PC-9 (cell line): ENCODE measurements at regions not wholly inside any gene's neighbourhood (a gene's known extent, or its start where the extent isn't known, plus 50 kb on each side); places are given as distances from the start of the nearest gene placed in this dataset.
"Not testable (repeated sequence)": the region's sequence is repeated elsewhere in the genome, so short reads cannot be mapped to it uniquely, and the experiment has no call there.

Source experiments
- BruUV-seq: library from RNA; stranded (reverse); fragments of 400-500 nt; replicated peaks from 2 replicates; lab custom pipeline; 2021; lab: Mats Ljungman, UMichigan
- CTCF ChIA-PET: fragments of 300-600 bp; sonication (Branson Sonifier 250); formaldehyde crosslinking; loops from one replicate; lab custom pipeline; 2022; ENCODE audit warnings: antibody characterized with exemption; lab: Charles Lee
- POLR2A ChIA-PET: fragments of 300-600 bp; sonication (Branson Sonifier 250); formaldehyde crosslinking; loops from one replicate; lab custom pipeline; 2022; ENCODE audit warnings: antibody characterized with exemption; ENCODE audit not compliant: unreplicated experiment; lab: Charles Lee
- DNase-seq, 2 experiments: peaks; one replicate each; pipeline versions ENCODE4 v3.0.0 to v3.0.0-alpha.2; 2015 to 2022; ENCODE audit warnings: mixed read lengths in 1 of 2
- H2AFZ ChIP-seq: fragments of 200-600 bp; sonication (generic); 2 replicates; pipeline ENCODE4 v1.8.1; 2017; ENCODE audit warnings: antibody characterized with exemption
- H3F3A ChIP-seq: fragments of 200-600 bp; sonication (generic); 2 replicates; pipeline ENCODE4 v1.8.1; 2017; ENCODE audit warnings: antibody characterized with exemption, mild to moderate bottlenecking, low read depth; ENCODE audit not compliant: insufficient read depth
- H3K27ac ChIP-seq: fragments of 200-600 bp; sonication (generic); 2 replicates; pipeline ENCODE4 v1.6.1; 2016; ENCODE audit warnings: mixed run types
- H3K27me3 ChIP-seq: fragments of 200-600 bp; sonication (generic); 2 replicates; pipeline ENCODE4 v1.6.1; 2016; ENCODE audit warnings: low read depth, mixed run types; ENCODE audit not compliant: insufficient read depth
- H3K36me3 ChIP-seq: fragments of 200-600 bp; sonication (generic); 2 replicates; pipeline ENCODE4 v1.6.1; 2016; ENCODE audit warnings: low read depth, mixed run types
- H3K4me1 ChIP-seq: fragments of 200-600 bp; sonication (generic); replicated peaks from 2 replicates; pipeline ENCODE4 v1.6.1; 2016; ENCODE audit warnings: mixed run types; ENCODE audit not compliant: insufficient read depth
- H3K4me2 ChIP-seq: fragments of 200-600 bp; sonication (generic); 2 replicates; pipeline ENCODE4 v1.6.1; 2017; ENCODE audit warnings: mixed run types
- H3K4me3 ChIP-seq: fragments of 200-600 bp; sonication (generic); 2 replicates; pipeline ENCODE4 v1.6.1; 2016; ENCODE audit warnings: mixed run types
- H3K79me2 ChIP-seq: fragments of 200-600 bp; sonication (generic); 2 replicates; pipeline ENCODE4 v1.6.1; 2017; ENCODE audit warnings: low read depth, mixed run types
- H3K9me2 ChIP-seq: fragments of 200-600 bp; sonication (generic); 2 replicates; pipeline ENCODE4 v1.8.1; 2017; ENCODE audit warnings: mild to moderate bottlenecking; ENCODE audit not compliant: insufficient read depth
- H3K9me3 ChIP-seq: fragments of 200-600 bp; sonication (generic); 2 replicates; pipeline ENCODE4 v1.8.1; 2016; ENCODE audit warnings: low read depth; ENCODE audit not compliant: insufficient read depth
- H4K20me1 ChIP-seq: fragments of 200-600 bp; sonication (generic); 2 replicates; pipeline ENCODE4 v1.8.1; 2017; ENCODE audit not compliant: insufficient read depth
- EZH2 ChIP-seq: fragments of 200-600 bp; sonication (generic); IDR thresholded peaks from 2 replicates; pipeline ENCODE4 v1.8.0; 2017; ENCODE audit warnings: antibody characterized with exemption, low read depth
- intact Hi-C: fragments of 100-400 bp; cut with micrococcal nuclease; formaldehyde crosslinking; loops from one replicate; pipeline ENCODE4 v1.10.0; 2022; ENCODE audit not compliant: unreplicated experiment
- TF ChIP-seq, protein P1 (sequence below): fragments of 200-600 bp; sonication (generic); conservative IDR thresholded peaks from 2 replicates; pipeline ENCODE4 v1.6.1; 2017; ENCODE audit warnings: mixed run types, antibody characterized with exemption, mild to moderate bottlenecking, moderate library complexity

DNA sequence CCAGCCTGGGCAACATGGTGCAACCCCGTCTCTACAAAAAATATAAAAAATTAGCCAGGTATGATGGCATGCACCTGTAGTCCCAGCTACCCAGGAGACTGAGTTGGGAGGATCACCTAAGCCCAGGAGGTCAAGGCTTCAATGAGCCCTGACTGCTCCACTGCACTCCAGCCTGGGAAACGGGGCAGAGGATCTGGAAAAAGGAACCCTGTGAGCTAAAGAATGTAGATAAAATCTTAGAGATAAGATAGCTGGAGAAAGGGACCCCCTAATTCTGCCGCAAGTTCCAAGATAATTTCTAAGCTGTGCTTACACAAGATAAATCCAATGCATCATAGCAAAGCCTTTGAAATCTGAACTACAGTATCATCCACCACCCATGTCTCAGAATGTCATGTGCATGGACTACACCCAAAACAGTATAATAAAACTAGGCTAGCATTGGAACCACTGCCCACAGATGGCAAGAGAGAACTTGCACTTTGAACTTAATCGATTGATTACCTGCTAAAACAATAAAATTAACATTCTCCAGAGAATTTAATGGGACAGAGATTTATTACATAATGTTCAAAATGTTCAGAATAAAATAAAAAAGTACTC lies 99.9 kb downstream of the TRIM42 start:
- no peak overlapping the region for H3K27ac ChIP-seq
- CTCF ChIA-PET: no interaction called here
- no peaks in the 10 kb centered on the region for H3K36me3 ChIP-seq
- no peak overlapping the region for H3K4me3 ChIP-seq
- no peak for DNase-seq
- H3K27me3 ChIP-seq: no peaks in the 10 kb centered on the region
- POLR2A ChIA-PET: no interaction called here
- H3K9me3 ChIP-seq: no peaks in the 10 kb centered on the region
- no peak overlapping the region for H3K4me2 ChIP-seq
- H3K79me2 ChIP-seq: no peaks in the 10 kb centered on the region
- no peaks in the 10 kb centered on the region for H3F3A ChIP-seq
- intact Hi-C loops: no loop called here
- H3K9me2 ChIP-seq: no peaks in the 10 kb centered on the region
- no peaks in the 10 kb centered on the region for H4K20me1 ChIP-seq
- no peaks in the 10 kb centered on the region for H3K4me1 ChIP-seq
- no TSS peak for BruUV-seq
- no peak overlapping the region for H2AFZ ChIP-seq
- TF ChIP-seq, protein P1, sequence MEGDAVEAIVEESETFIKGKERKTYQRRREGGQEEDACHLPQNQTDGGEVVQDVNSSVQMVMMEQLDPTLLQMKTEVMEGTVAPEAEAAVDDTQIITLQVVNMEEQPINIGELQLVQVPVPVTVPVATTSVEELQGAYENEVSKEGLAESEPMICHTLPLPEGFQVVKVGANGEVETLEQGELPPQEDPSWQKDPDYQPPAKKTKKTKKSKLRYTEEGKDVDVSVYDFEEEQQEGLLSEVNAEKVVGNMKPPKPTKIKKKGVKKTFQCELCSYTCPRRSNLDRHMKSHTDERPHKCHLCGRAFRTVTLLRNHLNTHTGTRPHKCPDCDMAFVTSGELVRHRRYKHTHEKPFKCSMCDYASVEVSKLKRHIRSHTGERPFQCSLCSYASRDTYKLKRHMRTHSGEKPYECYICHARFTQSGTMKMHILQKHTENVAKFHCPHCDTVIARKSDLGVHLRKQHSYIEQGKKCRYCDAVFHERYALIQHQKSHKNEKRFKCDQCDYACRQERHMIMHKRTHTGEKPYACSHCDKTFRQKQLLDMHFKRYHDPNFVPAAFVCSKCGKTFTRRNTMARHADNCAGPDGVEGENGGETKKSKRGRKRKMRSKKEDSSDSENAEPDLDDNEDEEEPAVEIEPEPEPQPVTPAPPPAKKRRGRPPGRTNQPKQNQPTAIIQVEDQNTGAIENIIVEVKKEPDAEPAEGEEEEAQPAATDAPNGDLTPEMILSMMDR: no peak
- no peak for TF ChIP-seq EZH2

DNA sequence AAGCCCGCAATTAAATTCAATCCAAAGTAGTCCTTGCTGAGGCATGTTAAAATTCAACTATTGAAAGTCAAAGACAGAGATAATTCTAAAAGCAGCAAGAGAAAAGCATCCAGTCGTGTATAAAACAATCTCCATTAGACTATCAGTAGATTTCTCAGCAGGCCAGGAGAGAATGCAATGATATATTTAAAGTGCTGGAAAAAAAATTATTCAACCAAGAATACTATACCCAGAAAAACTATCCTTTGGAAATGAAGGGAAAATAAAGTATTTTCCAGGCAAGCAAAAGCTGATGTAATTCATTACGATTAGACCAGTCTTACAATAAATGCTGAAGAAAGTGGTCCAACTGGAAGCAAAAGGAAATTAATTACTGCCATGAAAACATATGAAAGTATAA lies 113.5 kb downstream of the TRIM42 start:
- Histone ChIP-seq H3K9me2 (0 out of 2 replicates have a peak, but pooled peaks cover 3% of the 10 kb centered on the region), H3K27me3 (no peaks in the 10 kb centered on the region), H3K27ac (no peak overlapping the region), H3K4me1 (no peaks in the 10 kb centered on the region), H2AFZ (no peak overlapping the region), H3K36me3 (no peaks in the 10 kb centered on the region), H3K4me3 (no peak overlapping the region), H3F3A (no peaks in the 10 kb centered on the region), H3K4me2 (no peak overlapping the region), H3K79me2 (no peaks in the 10 kb centered on the region), H4K20me1 (no peaks in the 10 kb centered on the region), H3K9me3 (peaks cover 3% of the 10 kb centered on the region)
- CTCF ChIA-PET: no interaction called here
- no peak for TF ChIP-seq EZH2
- TF ChIP-seq, protein P1: no peak
- POLR2A ChIA-PET: no interaction called here
- no TSS peak for BruUV-seq
- no peak for DNase-seq
- intact Hi-C loops: no loop called here

DNA sequence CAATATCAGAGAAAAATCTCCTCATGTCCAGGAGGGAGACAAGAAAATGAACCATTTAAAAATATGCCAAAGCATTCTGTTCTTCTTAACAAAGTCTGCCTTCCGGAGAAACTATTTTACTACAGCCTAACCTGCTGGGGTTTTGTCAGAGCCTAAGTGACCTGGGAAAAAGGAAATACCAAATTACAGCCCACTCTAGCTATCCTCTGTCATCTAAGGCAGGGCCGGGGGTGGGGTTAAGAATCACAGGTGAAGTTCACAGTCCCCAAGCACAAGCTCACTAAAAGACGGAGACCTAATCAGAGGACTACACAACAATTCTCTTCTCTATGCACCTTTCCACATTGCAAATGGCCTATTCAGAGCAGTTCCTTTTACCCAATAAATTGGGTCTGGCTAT lies 116.6 kb downstream of the TRIM42 start:
- no peak for TF ChIP-seq EZH2
- TF ChIP-seq, protein P1: no peak

DNA sequence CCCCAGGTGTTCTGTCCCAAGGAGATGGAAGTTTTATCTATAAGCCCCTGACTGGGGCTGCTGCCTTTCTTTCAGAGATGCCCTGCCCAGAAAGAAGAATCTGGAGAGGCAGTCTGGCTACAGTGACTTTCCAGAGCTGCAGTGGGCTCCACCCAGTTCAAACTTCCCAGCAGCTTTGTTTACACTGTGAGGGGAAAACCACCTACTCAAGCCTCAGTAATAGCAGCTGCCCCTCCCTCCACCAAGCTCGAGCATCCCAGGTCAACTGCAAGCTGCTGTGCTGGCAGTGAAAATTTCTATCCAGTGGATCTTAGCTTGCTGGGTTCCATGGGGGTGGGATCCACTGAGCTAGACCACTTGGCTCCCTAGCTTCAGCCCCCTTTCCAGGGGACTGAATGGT lies 125.0 kb downstream of the TRIM42 start:
- H3K27me3 ChIP-seq, DNase-seq, H3K4me3 ChIP-seq, H4K20me1 ChIP-seq, POLR2A ChIA-PET, BruUV-seq, H3K9me3 ChIP-seq, intact Hi-C loops, CTCF ChIA-PET, H3K9me2 ChIP-seq, H2AFZ ChIP-seq, H3K27ac ChIP-seq, H3F3A ChIP-seq, H3K4me2 ChIP-seq, H3K4me1 ChIP-seq, H3K79me2 ChIP-seq, H3K36me3 ChIP-seq: not testable (repeated sequence)

More for the DNA sequence above, 116.6 kb downstream of the TRIM42 start:
- intact Hi-C loops: no loop called here
- Histone ChIP-seq H3K4me3 (no peak overlapping the region), H3K79me2 (no peaks in the 10 kb centered on the region), H3F3A (no peaks in the 10 kb centered on the region), H3K9me3 (peaks cover 3% of the 10 kb centered on the region), H3K27me3 (no peaks in the 10 kb centered on the region), H4K20me1 (no peaks in the 10 kb centered on the region), H3K27ac (no peak overlapping the region), H2AFZ (no peak overlapping the region), H3K9me2 (no peaks in the 10 kb centered on the region), H3K4me2 (no peak overlapping the region), H3K36me3 (no peaks in the 10 kb centered on the region), H3K4me1 (no peaks in the 10 kb centered on the region)
- ChIA-PET POLR2A (no interaction called here), CTCF (no interaction called here)
- DNase-seq: no peak
- no TSS peak for BruUV-seq
